ENCODE measurements at regions not wholly inside any gene's neighbourhood (a gene's known extent, or its start where the extent isn't known, plus 50 kb on each side); places are given as distances from the start of the nearest gene placed in this dataset.

DNA sequence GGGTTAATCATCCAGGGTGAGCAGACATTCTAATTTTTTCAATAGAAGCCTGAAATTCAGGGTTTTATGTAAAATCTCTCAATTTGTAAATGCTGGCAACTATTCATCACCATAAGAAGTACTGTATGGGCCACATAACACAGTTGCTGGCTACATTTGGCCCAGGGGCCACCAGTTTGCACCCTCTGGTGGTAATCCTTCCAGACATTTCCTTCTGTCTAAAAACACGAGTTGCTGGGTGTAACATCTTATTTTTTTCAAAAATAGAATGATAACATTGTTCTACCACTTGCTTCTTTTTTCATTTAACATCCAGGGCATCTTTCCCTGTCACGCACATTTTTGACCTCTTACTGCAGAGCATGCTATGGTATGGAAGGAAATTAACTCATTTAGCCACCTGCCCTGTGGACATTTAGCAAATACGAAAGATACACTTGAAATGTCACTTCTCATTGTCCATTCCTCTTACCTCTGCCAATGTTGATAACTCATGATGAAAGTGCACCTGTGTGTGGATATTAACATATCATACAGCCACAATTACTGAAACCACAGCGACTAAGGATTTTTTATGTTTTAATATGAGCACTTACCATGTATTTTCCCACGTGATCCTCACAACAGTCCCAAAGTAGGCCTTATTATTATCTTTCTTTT is 117.5 kb upstream of the ARHGEF3 start:
- no peaks in the 10 kb centered on the region for H3K27me3 Mint-ChIP-seq
- TF ChIP-seq CTCF (IDR thresholded peaks at IDR 0.05): no peak
- peak overlapping the region; percentile 66 for H3K27ac Mint-ChIP-seq
- DNase-seq (no peak), ATAC-seq (ENCODE audit: low read depth) (no peak)
- H3K4me3 Mint-ChIP-seq: no peak overlapping the region
- CTCF ChIA-PET: no interaction called here
- no peaks in the 10 kb centered on the region for H3K36me3 Mint-ChIP-seq (ENCODE audit: low read depth)
- H3K9me3 Mint-ChIP-seq: no peaks in the 10 kb centered on the region
- POLR2A ChIA-PET: interaction anchor here (1.0 to 1.5 kb wide), 2 partner anchors 41 to 119 kb away, joined by 3 to 4 read pairs; no protein-coding TSS in a partner anchor
- intact Hi-C loops (cut with micrococcal nuclease): loop anchor here (5.0 kb wide), 3 partner anchors 43 to 753 kb away; partner anchors contain the start of gene APPL1
- peaks cover 85% of the 10 kb centered on the region for H3K4me1 Mint-ChIP-seq

DNA sequence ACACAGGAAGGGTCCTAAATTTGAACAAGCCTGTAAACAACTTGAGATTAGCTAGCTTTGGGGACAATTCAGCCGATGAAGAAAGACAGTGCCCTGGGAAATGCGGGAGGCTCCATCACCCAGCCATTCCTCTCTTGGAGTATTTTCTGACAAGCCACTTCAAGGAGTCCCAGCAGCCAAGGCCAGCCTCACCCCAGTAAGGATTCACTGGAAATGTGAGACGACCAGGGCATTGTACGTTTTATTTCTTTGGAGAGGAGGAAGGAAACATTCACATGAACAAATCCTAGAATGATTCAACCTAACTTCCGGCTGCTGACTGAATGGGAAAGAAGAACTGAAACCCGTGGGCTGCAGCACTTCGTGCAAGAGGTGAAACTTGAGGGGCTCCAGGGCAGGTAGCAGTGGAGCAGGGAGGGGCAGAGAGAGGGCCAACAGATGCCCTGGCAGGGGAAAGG is 116.4 kb upstream of the ARHGEF3 start:
- Mint-ChIP-seq H3K9me3 (no peaks in the 10 kb centered on the region), H3K4me3 (peak overlapping the region; percentile 84), H3K36me3 (ENCODE audit: low read depth) (no peaks in the 10 kb centered on the region), H3K4me1 (peaks cover 78% of the 10 kb centered on the region), H3K27me3 (no peaks in the 10 kb centered on the region), H3K27ac (peak overlapping the region; percentile 95)
- CTCF ChIA-PET: interaction anchor here (1.6 kb wide), 1 partner anchor 118 kb away, joined by 7 read pairs; no protein-coding TSS in a partner anchor
- ATAC-seq (ENCODE audit: low read depth) (peak; percentile 52), DNase-seq (peak; percentile 48)
- TF ChIP-seq CTCF (IDR thresholded peaks at IDR 0.05): no peak
- POLR2A ChIA-PET: interaction anchor here (0.5 to 3.1 kb wide), 10 partner anchors 26 to 679 kb away, joined by 3 to 27 read pairs (median 5); partner anchors contain the start of genes ARF4, ARHGEF3 and TASOR
- intact Hi-C loops (cut with micrococcal nuclease): loop anchor here (1.0 to 5.0 kb wide), 4 partner anchors 44 to 754 kb away; partner anchors contain the start of gene APPL1

DNA sequence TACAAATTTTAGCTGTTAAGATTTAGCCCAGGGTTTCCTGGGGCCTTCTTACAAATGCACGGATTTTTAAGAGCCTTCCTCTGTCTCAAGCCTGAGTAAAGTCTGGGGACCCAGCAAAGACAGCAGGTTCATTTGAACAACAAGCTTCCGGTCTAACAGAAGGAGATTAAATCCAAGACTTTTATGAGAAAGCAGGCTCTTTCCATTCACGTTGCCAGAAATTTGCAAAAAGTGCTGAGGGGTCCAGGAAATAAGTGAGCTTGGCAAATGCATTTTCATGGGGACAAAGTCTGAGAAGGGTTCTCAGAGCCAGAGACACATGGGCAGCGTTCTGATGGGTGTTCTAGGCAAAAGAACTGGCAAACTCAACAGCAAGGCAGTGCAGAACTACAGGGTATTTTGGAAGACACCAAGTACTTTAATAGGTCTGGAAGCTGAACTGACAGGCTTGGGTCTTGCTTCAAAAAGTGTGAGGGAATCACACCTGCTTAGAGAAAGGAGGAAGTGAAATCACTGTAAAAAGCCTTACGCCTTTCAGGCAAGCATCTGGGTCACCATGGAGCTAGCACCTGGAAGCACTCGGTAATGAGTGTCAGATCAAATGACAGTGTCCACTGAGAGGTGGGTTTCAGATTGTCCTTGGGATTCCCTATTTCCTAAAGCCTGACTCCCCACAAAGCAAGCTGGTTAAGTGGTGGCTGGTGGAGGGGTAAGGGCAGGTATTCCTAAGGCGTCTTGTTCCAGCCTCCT is 115.8 kb upstream of the ARHGEF3 start:
- H3K36me3 Mint-ChIP-seq (ENCODE audit: low read depth): no peaks in the 10 kb centered on the region
- no peaks in the 10 kb centered on the region for H3K9me3 Mint-ChIP-seq
- peak; percentile 28 for DNase-seq
- CTCF ChIA-PET: interaction anchor here (1.2 to 1.6 kb wide), 2 partner anchors 9 to 117 kb away, joined by 3 to 7 read pairs; no protein-coding TSS in a partner anchor
- peak overlapping the region; percentile 95 for H3K27ac Mint-ChIP-seq
- TF ChIP-seq CTCF (IDR thresholded peaks at IDR 0.05): no peak
- H3K4me3 Mint-ChIP-seq: peak overlapping the region; percentile 84
- no peaks in the 10 kb centered on the region for H3K27me3 Mint-ChIP-seq
- H3K4me1 Mint-ChIP-seq: peaks cover 75% of the 10 kb centered on the region
- intact Hi-C loops (cut with micrococcal nuclease): loop anchor here (1.0 to 5.0 kb wide), 11 partner anchors 45 to 755 kb away; partner anchors contain the start of genes APPL1, ARHGEF3 and TASOR
- POLR2A ChIA-PET: interaction anchor here (0.5 to 3.1 kb wide), 11 partner anchors 24 to 680 kb away, joined by 3 to 27 read pairs (median 5); partner anchors contain the start of genes ARF4, ARHGEF3 and TASOR
- ATAC-seq (ENCODE audit: low read depth): peak; percentile 60

DNA sequence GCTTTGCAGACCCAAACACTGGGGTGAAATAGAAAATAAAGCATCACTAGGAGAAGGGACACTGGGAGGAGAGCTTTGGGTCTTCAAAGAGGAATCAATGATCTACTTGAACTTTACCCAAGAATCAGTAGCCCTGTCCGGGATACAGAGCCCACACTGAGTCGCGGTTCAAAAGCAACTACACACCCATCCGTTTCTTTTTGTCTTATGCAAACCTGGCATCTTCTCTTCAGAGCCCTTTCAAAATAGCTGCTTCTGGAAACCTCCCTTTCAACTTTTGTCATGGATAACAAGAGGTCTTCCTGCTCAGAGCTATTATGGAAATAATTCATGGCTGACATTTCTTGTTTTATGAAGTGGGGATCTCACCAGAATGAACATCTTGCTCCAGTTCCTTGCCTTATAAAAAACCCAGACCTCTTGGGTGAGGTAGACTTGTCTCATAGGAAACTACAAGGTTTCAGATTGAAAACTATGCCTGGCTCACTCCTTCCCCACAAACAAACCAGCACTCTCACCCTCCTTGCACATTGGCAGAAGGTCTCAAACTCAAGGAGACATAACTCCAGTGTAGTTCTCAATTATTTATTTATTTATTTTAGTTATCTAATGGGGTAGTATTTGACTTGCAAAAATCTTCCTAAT is 115.1 kb upstream of the ARHGEF3 start:
- Mint-ChIP-seq H3K4me3 (peak overlapping the region; percentile 84), H3K36me3 (ENCODE audit: low read depth) (no peaks in the 10 kb centered on the region), H3K27ac (peak overlapping the region; percentile 95), H3K27me3 (no peaks in the 10 kb centered on the region), H3K9me3 (no peaks in the 10 kb centered on the region), H3K4me1 (peaks cover 68% of the 10 kb centered on the region)
- ATAC-seq (ENCODE audit: low read depth) (no peak), DNase-seq (no peak)
- POLR2A ChIA-PET: interaction anchor here (0.8 to 3.1 kb wide), 10 partner anchors 9 to 1280 kb away, joined by 3 to 27 read pairs (median 6); partner anchors contain the start of genes ARF4, ARHGEF3 and TASOR
- CTCF ChIA-PET: interaction anchor here (1.2 to 1.7 kb wide), 5 partner anchors 9 to 214 kb away, joined by 3 to 7 read pairs (median 4); no protein-coding TSS in a partner anchor
- intact Hi-C loops (cut with micrococcal nuclease): loop anchor here (1.0 to 5.0 kb wide), 10 partner anchors 45 to 755 kb away; partner anchors contain the start of genes APPL1, ARHGEF3 and TASOR
- TF ChIP-seq CTCF (IDR thresholded peaks at IDR 0.05): no peak
